ENCODE measurements at regions not wholly inside any gene's neighbourhood (a gene's known extent, or its start where the extent isn't known, plus 50 kb on each side); places are given as distances from the start of the nearest gene placed in this dataset.
"Not testable (repeated sequence)": the region's sequence is repeated elsewhere in the genome, so short reads cannot be mapped to it uniquely, and the experiment has no call there.

- no peak for TF ChIP-seq CTCF (IDR thresholded peaks at IDR 0.05; ENCODE audit: extremely low read depth, insufficient read depth, missing control alignments)
- in situ Hi-C loops (cut with MboI; ENCODE audit: low pct_unique_long_range_greater_than_20kb, low sequenced_read_pairs, unreplicated experiment), result loop anchor here (25.0 kb wide), 2 partner anchors 133 to 308 kb away; no protein-coding TSS in a partner anchor
- no peak for DNase-seq (ENCODE audit: low spot score)
Measured at GRCh38 chr12:9329019-9329418, 120.8 kb upstream of the PZP start.

GRCh38 chr12:9328065-9328464, 119.9 kb upstream of the PZP start:
- no peak for TF ChIP-seq CTCF (IDR thresholded peaks at IDR 0.05; ENCODE audit: extremely low read depth, insufficient read depth, missing control alignments)
- in situ Hi-C loops (cut with MboI; ENCODE audit: low pct_unique_long_range_greater_than_20kb, low sequenced_read_pairs, unreplicated experiment), result loop anchor here (25.0 kb wide), 2 partner anchors 134 to 309 kb away; no protein-coding TSS in a partner anchor
- DNase-seq (ENCODE audit: low spot score), result no peak

GRCh38 chr12:9327320-9327719, 119.1 kb upstream of the PZP start:
- TF ChIP-seq CTCF (IDR thresholded peaks at IDR 0.05; ENCODE audit: extremely low read depth, insufficient read depth, missing control alignments), result no peak
- DNase-seq (ENCODE audit: low spot score), result no peak
- in situ Hi-C loops (cut with MboI; ENCODE audit: low pct_unique_long_range_greater_than_20kb, low sequenced_read_pairs, unreplicated experiment), result loop anchor here (25.0 kb wide), 2 partner anchors 135 to 310 kb away; no protein-coding TSS in a partner anchor

GRCh38 chr12:9326849-9327248, 118.7 kb upstream of the PZP start:
- in situ Hi-C loops (cut with MboI; ENCODE audit: low pct_unique_long_range_greater_than_20kb, low sequenced_read_pairs, unreplicated experiment), result loop anchor here (25.0 kb wide), 2 partner anchors 135 to 310 kb away; no protein-coding TSS in a partner anchor
- DNase-seq (ENCODE audit: low spot score), result not testable (repeated sequence)

- in situ Hi-C loops (cut with MboI; ENCODE audit: low pct_unique_long_range_greater_than_20kb, low sequenced_read_pairs, unreplicated experiment), result loop anchor here (25.0 kb wide), 2 partner anchors 136 to 311 kb away; no protein-coding TSS in a partner anchor
- TF ChIP-seq CTCF (IDR thresholded peaks at IDR 0.05; ENCODE audit: extremely low read depth, insufficient read depth, missing control alignments), result no peak
- no peak for DNase-seq (ENCODE audit: low spot score)
Measured at GRCh38 chr12:9326085-9326484, 117.9 kb upstream of the PZP start.

GRCh38 chr12:9325471-9325870, 117.3 kb upstream of the PZP start:
- DNase-seq (ENCODE audit: low spot score), result no peak
- TF ChIP-seq CTCF (IDR thresholded peaks at IDR 0.05; ENCODE audit: extremely low read depth, insufficient read depth, missing control alignments), result no peak
- in situ Hi-C loops (cut with MboI; ENCODE audit: low pct_unique_long_range_greater_than_20kb, low sequenced_read_pairs, unreplicated experiment), result loop anchor here (25.0 kb wide), 2 partner anchors 137 to 312 kb away; no protein-coding TSS in a partner anchor

GRCh38 chr12:9324782-9325181, 116.6 kb upstream of the PZP start:
- TF ChIP-seq CTCF (IDR thresholded peaks at IDR 0.05; ENCODE audit: extremely low read depth, insufficient read depth, missing control alignments), result no peak
- in situ Hi-C loops (cut with MboI; ENCODE audit: low pct_unique_long_range_greater_than_20kb, low sequenced_read_pairs, unreplicated experiment), result loop anchor here (25.0 kb wide), 2 partner anchors 138 to 313 kb away; no protein-coding TSS in a partner anchor
- no peak for DNase-seq (ENCODE audit: low spot score)
